IMR-90 (cell line): ENCODE measurements at regions not wholly inside any gene's neighbourhood (a gene's known extent, or its start where the extent isn't known, plus 50 kb on each side); places are given as distances from the start of the nearest gene placed in this dataset.

Experiments used
- ATAC-seq: fragments of 200-7000 bp; cut with Tn5 transposase; 2 replicates; pipeline ENCODE4 v1.9.1; 2020; ENCODE audit warnings: low read depth, mild to moderate bottlenecking, moderate library complexity
- BruUV-seq: library from RNA; stranded (reverse); fragments of 400-500 nt; replicated peaks from 2 replicates; lab custom pipeline; 2021; lab: Mats Ljungman, UMichigan
- CTCF ChIA-PET: fragments of 300-600 bp; formaldehyde crosslinking; extraction: SDS; loops from one replicate; lab custom pipeline; 2021; ENCODE audit warnings: antibody characterized with exemption; lab: Yijun Ruan, JAX
- POLR2A ChIA-PET: fragments of 300-600 bp; sonication (Branson Sonifier 250); formaldehyde crosslinking; loops from one replicate; lab custom pipeline; 2022; ENCODE audit warnings: antibody characterized with exemption; ENCODE audit not compliant: unreplicated experiment; lab: Charles Lee
- DNase-seq: peaks from one replicate; pipeline ENCODE4 v3.0.0; 2013
- H2AFZ ChIP-seq: replicated peaks from 2 replicates; pipeline ENCODE3; 2013; ENCODE audit warnings: low read length, mild to moderate bottlenecking; ENCODE audit not compliant: poor library complexity
- H2AK5ac ChIP-seq: 2 replicates; pipeline ENCODE4 v1.6.1; 2013; ENCODE audit warnings: low read depth, low read length, inconsistent platforms
- H2AK9ac ChIP-seq: replicated peaks from 2 replicates; pipeline ENCODE3; 2013; ENCODE audit warnings: mild to moderate bottlenecking, low read depth, low read length, moderate library complexity; ENCODE audit not compliant: poor library complexity
- H2BK120ac ChIP-seq: 2 replicates; pipeline ENCODE4 v1.6.1; 2013; ENCODE audit warnings: low read depth, low read length, inconsistent platforms
- H2BK15ac ChIP-seq: 3 replicates; pipeline ENCODE4 v1.6.1; 2013; ENCODE audit warnings: low read depth, low read length, inconsistent platforms
- H2BK20ac ChIP-seq: 2 replicates; pipeline ENCODE4 v1.6.1; 2013; ENCODE audit warnings: low read depth, mild to moderate bottlenecking, inconsistent platforms, low read length, moderate library complexity
- H2BK5ac ChIP-seq: 2 replicates; pipeline ENCODE4 v1.6.1; 2013; ENCODE audit warnings: mild to moderate bottlenecking, low read depth, low read length, inconsistent platforms; ENCODE audit not compliant: poor library complexity, severe bottlenecking
- H3K14ac ChIP-seq: replicated peaks from 2 replicates; pipeline ENCODE4 v1.6.1; 2013; ENCODE audit warnings: low read depth, low read length, inconsistent platforms
- H3K18ac ChIP-seq: 2 replicates; pipeline ENCODE4 v1.6.1; 2013; ENCODE audit warnings: low read depth, low read length, control low read depth
- H3K23ac ChIP-seq: 2 replicates; pipeline ENCODE4 v1.6.1; 2013; ENCODE audit warnings: low read depth, low read length, inconsistent platforms
- H3K27ac ChIP-seq: 2 replicates; pipeline ENCODE4 v1.5.1; 2013; ENCODE audit warnings: mild to moderate bottlenecking, control low read depth, low read length; ENCODE audit not compliant: insufficient read depth
- H3K27me3 ChIP-seq: 2 replicates; pipeline ENCODE4 v1.6.1; 2013; ENCODE audit warnings: low read length; ENCODE audit not compliant: control insufficient read depth, insufficient read depth
- H3K36me3 ChIP-seq: 2 replicates; pipeline ENCODE4 v1.6.1; 2013; ENCODE audit warnings: low read length, mixed read lengths; ENCODE audit not compliant: control insufficient read depth, insufficient read depth
- H3K4ac ChIP-seq: 2 replicates; pipeline ENCODE4 v1.6.1; 2013; ENCODE audit warnings: low read depth, low read length, inconsistent platforms
- H3K4me1 ChIP-seq: 2 replicates; pipeline ENCODE4 v1.6.1; 2013; ENCODE audit warnings: low read length, mixed read lengths; ENCODE audit not compliant: control insufficient read depth, insufficient read depth
- H3K4me2 ChIP-seq: 2 replicates; pipeline ENCODE4 v1.6.1; 2013; ENCODE audit warnings: low read depth, mild to moderate bottlenecking, control low read depth, low read length, moderate library complexity
- H3K4me3 ChIP-seq: 2 replicates; pipeline ENCODE4 v1.5.1; 2013; ENCODE audit warnings: low read depth, mild to moderate bottlenecking, control low read depth, low read length, moderate library complexity; ENCODE audit not compliant: insufficient read depth
- H3K56ac ChIP-seq: 2 replicates; pipeline ENCODE4 v1.6.1; 2013; ENCODE audit warnings: low read length, inconsistent platforms; ENCODE audit not compliant: insufficient read depth; ENCODE audit errors: extremely low read depth
- H3K79me1 ChIP-seq, 2 experiments: 2 replicates each; pipeline ENCODE4 v1.6.1; 2013; ENCODE audit warnings: low read length in 2 of 2, inconsistent platforms in 1 of 2, low read depth in 1 of 2
- H3K9ac ChIP-seq: 2 replicates; pipeline ENCODE4 v1.6.1; 2013; ENCODE audit warnings: low read depth, low read length, control low read depth
- H3K9me1 ChIP-seq: 2 replicates; pipeline ENCODE4 v1.6.1; 2013; ENCODE audit warnings: low read length, inconsistent platforms; ENCODE audit not compliant: insufficient read depth
- H3K9me3 ChIP-seq: 2 replicates; pipeline ENCODE4 v1.6.1; 2013; ENCODE audit warnings: low read length; ENCODE audit not compliant: control insufficient read depth, insufficient read depth
- H4K20me1 ChIP-seq: 2 replicates; pipeline ENCODE4 v1.6.1; 2013; ENCODE audit warnings: low read length, inconsistent platforms; ENCODE audit not compliant: insufficient read depth
- H4K5ac ChIP-seq: 2 replicates; pipeline ENCODE4 v1.6.1; 2013; ENCODE audit warnings: mild to moderate bottlenecking, low read depth, low read length, control low read depth
- H4K8ac ChIP-seq, 2 experiments: 2 replicates each; pipeline ENCODE4 v1.6.1; 2013; ENCODE audit warnings: low read depth in 2 of 2, low read length in 2 of 2, control low read depth in 1 of 2, inconsistent platforms in 1 of 2
- H4K91ac ChIP-seq: 2 replicates; pipeline ENCODE4 v1.6.1; 2013; ENCODE audit warnings: low read depth, low read length, inconsistent platforms; ENCODE audit not compliant: insufficient read depth
- BHLHE40 ChIP-seq: fragments of 150-350 bp; IDR thresholded peaks from 2 replicates; pipeline ENCODE4 v1.6.1; 2016; ENCODE audit warnings: mild to moderate bottlenecking, low read depth, low read length
- MAZ ChIP-seq: IDR thresholded peaks from 2 replicates; pipeline ENCODE4 v1.6.1; 2012; ENCODE audit warnings: low read depth, mild to moderate bottlenecking, low read length, improper control_type of control experiment, moderate library complexity, borderline replicate concordance
- MXI1 ChIP-seq: IDR thresholded peaks from 2 replicates; pipeline ENCODE4 v1.6.1; 2012; ENCODE audit warnings: low read depth, mild to moderate bottlenecking, low read length, moderate library complexity, borderline replicate concordance
- RAD21 ChIP-seq: IDR thresholded peaks from 2 replicates; pipeline ENCODE4 v1.6.1; 2012; ENCODE audit warnings: low read length, improper control_type of control experiment
- RCOR1 ChIP-seq: IDR thresholded peaks from 2 replicates; pipeline ENCODE4 v1.6.1; 2012; ENCODE audit warnings: mild to moderate bottlenecking, low read length, improper control_type of control experiment; ENCODE audit not compliant: insufficient replicate concordance
- RFX5 ChIP-seq: IDR thresholded peaks from 2 replicates; pipeline ENCODE4 v1.8.0; 2012; ENCODE audit warnings: low read depth, mild to moderate bottlenecking, low read length, moderate library complexity
- SMC3 ChIP-seq: fragments of 150-350 bp; IDR thresholded peaks from 2 replicates; pipeline ENCODE4 v1.6.1; 2016; ENCODE audit warnings: low read depth, mild to moderate bottlenecking, antibody characterized with exemption, low read length, moderate library complexity
- WGBS, 2 experiments: methylation state at CpG; one replicate each; pipeline versions ENCODE4 v1.1.5 to v1.1.7; 2013; ENCODE audit warnings: missing lambda C conversion rate in 2 of 2; ENCODE audit not compliant: insufficient read length in 1 of 2; ENCODE audit errors: extremely low coverage in 2 of 2; 5-methylcytosine and 5-hydroxymethylcytosine counted together
- dilution Hi-C: fragments of 300-500 bp; cut with HindIII; formaldehyde crosslinking; loops from one replicate; pipeline ENCODE4 v1.14.3; 2018; ENCODE audit warnings: low sequenced_read_pairs; ENCODE audit not compliant: unreplicated experiment
- in situ Hi-C: fragments of 300-500 bp; cut with MboI; formaldehyde crosslinking; loops from 3 replicates; pipeline ENCODE4 v1.14.3; 2019; ENCODE audit warnings: low sequenced_read_pairs, inconsistent platforms, mixed read lengths
- intact Hi-C: fragments of 100-400 bp; cut with micrococcal nuclease; formaldehyde crosslinking; loops from 2 replicates; pipeline ENCODE4 v1.10.0; 2022
- TF ChIP-seq, protein P1 (sequence below): conservative IDR thresholded peaks from 2 replicates; pipeline ENCODE4 v1.5.1; 2012; ENCODE audit warnings: mild to moderate bottlenecking, low read depth, low read length, improper control_type of control experiment
- TF ChIP-seq, protein P2 (sequence below): fragments of 150-350 bp; IDR thresholded peaks from 2 replicates; pipeline ENCODE4 v1.6.1; 2016; ENCODE audit warnings: low read depth, mild to moderate bottlenecking, low read length, moderate library complexity, borderline replicate concordance
- TF ChIP-seq, protein P3 (sequence below): fragments of 150-350 bp; IDR thresholded peaks from 2 replicates; pipeline ENCODE4 v1.6.1; 2017; ENCODE audit warnings: mild to moderate bottlenecking, antibody characterized with exemption, low read length, low read depth

DNA sequence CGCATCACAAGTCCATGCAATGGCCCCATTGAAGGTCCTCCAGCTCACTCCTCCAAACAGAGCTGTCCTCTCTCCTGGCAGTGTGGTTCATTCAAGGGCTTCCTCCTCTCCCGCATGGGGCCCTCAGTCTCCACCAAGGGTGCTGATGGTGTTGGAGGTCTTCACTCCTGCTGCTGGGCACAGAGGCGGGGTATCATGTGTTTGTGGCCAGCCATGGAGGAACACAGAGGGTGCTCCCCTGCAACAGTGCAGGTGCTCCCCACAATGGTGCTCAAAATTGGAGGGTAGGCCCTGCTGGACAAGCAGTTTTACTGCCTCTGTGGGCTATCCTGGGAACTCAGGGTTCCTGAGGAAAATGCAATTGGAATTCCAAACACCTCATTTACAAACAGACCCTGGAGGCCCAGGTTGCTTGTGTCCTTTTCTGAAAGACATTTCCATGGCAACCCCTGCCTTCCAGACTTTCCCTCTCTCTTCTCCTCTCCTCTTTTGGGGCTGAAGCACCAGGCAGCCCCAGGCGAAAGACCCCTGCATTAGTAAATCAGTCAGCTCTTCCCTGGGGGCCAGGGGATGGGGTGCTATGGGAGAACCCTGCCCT lies 256.0 kb downstream of the HAUS1 start:
- Histone ChIP-seq H2BK20ac (no peak overlapping the region), H3K18ac (no peak overlapping the region), H3K27me3 (peaks cover 2% of the 10 kb centered on the region; the same call in 1 of the 2 replicates), H3K36me3 (no peaks in the 10 kb centered on the region), H3K4me1 (no peaks in the 10 kb centered on the region), H3K56ac (no peak overlapping the region), H3K4ac (no peak overlapping the region), H4K8ac (no peak overlapping the region), H2BK15ac (no peak overlapping the region), H3K4me2 (no peak overlapping the region), H3K4me3 (no peak overlapping the region), H3K27ac (no peak overlapping the region), H4K20me1 (no peaks in the 10 kb centered on the region), H2BK5ac (no peak overlapping the region), H3K9me3 (no peaks in the 10 kb centered on the region), H2AFZ (no peak overlapping the region), H3K9me1 (no peaks in the 10 kb centered on the region), H4K91ac (no peak overlapping the region), H3K14ac (no peak overlapping the region), H3K23ac (no peak overlapping the region), H2BK120ac (no peak overlapping the region), H3K9ac (no peak overlapping the region), H2AK9ac (no peak overlapping the region), H2AK5ac (no peak overlapping the region), H3K79me1 (no peaks in the 10 kb centered on the region), H4K5ac (no peak overlapping the region)
- intact Hi-C loops (no loop called here), dilution Hi-C loops (no loop called here), in situ Hi-C loops (no loop called here)
- CTCF ChIA-PET, result no interaction called here
- ATAC-seq, result no peak
- no TSS peak for BruUV-seq
- TF ChIP-seq, protein P1, sequence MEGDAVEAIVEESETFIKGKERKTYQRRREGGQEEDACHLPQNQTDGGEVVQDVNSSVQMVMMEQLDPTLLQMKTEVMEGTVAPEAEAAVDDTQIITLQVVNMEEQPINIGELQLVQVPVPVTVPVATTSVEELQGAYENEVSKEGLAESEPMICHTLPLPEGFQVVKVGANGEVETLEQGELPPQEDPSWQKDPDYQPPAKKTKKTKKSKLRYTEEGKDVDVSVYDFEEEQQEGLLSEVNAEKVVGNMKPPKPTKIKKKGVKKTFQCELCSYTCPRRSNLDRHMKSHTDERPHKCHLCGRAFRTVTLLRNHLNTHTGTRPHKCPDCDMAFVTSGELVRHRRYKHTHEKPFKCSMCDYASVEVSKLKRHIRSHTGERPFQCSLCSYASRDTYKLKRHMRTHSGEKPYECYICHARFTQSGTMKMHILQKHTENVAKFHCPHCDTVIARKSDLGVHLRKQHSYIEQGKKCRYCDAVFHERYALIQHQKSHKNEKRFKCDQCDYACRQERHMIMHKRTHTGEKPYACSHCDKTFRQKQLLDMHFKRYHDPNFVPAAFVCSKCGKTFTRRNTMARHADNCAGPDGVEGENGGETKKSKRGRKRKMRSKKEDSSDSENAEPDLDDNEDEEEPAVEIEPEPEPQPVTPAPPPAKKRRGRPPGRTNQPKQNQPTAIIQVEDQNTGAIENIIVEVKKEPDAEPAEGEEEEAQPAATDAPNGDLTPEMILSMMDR, result no peak
- TF ChIP-seq, protein P2, sequence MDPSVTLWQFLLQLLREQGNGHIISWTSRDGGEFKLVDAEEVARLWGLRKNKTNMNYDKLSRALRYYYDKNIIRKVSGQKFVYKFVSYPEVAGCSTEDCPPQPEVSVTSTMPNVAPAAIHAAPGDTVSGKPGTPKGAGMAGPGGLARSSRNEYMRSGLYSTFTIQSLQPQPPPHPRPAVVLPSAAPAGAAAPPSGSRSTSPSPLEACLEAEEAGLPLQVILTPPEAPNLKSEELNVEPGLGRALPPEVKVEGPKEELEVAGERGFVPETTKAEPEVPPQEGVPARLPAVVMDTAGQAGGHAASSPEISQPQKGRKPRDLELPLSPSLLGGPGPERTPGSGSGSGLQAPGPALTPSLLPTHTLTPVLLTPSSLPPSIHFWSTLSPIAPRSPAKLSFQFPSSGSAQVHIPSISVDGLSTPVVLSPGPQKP, result no peak
- TF ChIP-seq, protein P3, sequence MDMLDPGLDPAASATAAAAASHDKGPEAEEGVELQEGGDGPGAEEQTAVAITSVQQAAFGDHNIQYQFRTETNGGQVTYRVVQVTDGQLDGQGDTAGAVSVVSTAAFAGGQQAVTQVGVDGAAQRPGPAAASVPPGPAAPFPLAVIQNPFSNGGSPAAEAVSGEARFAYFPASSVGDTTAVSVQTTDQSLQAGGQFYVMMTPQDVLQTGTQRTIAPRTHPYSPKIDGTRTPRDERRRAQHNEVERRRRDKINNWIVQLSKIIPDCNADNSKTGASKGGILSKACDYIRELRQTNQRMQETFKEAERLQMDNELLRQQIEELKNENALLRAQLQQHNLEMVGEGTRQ, result no peak
- no peak for TF ChIP-seq MXI1
- no peak for TF ChIP-seq SMC3
- TF ChIP-seq RAD21, result no peak
- no peak for TF ChIP-seq MAZ
- TF ChIP-seq BHLHE40, result no peak
- TF ChIP-seq RCOR1, result no peak
- no peak for TF ChIP-seq RFX5
- DNase-seq, result no peak
- WGBS, 2 experiments, result no CpG with 5 or more reads among the region's 4 CpGs
- POLR2A ChIA-PET, result no interaction called here
